GM21515 (cell line): ENCODE measurements at regions not wholly inside any gene's neighbourhood (a gene's known extent, or its start where the extent isn't known, plus 50 kb on each side); places are given as distances from the start of the nearest gene placed in this dataset.

ENCODE experiments used
- ATAC-seq: cut with Tn5 transposase; IDR thresholded peaks from one replicate; pipeline ENCODE4 v1.9.1; 2021; ENCODE audit not compliant: unreplicated experiment

DNA sequence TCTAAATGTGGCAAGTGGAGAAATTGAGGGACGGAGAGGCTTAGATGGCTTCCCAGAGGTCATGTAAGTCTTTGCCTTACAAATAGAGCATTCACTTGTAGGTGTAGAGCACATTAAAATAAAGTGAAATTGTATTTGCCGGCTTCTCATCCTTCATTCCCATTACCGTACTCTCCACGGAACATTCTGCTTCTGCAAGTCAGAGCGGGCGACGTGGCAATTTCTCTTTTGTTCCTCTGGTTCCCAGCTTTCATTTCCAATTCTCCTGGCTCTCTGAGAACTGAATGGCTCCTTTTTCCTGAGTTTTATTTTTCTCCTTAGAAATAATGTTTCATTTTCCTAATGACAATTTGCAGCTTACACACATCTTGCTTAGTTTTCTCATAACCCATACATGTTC lies 51.3 kb upstream of the PFKP start:
- ATAC-seq, result no peak

DNA sequence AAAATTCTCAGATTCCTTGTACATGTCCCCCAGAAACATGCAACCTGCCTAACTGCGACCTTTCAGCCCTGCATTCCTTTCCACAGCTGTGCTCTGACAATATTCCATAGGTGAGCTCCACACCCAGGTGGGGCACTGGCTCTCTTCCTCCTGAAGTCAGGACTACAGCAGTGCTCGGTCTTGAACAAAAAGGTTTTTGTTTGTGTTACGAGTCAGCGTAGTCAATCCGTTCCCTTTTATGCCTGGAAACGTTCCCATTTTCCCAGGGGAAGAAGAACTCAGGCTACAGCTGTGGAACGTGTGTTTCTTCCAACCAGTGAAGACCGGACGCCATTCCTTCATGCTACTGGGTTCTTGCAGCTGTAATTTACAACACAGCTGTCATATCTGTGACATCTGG lies 52.4 kb upstream of the PFKP start:
- no peak for ATAC-seq

DNA sequence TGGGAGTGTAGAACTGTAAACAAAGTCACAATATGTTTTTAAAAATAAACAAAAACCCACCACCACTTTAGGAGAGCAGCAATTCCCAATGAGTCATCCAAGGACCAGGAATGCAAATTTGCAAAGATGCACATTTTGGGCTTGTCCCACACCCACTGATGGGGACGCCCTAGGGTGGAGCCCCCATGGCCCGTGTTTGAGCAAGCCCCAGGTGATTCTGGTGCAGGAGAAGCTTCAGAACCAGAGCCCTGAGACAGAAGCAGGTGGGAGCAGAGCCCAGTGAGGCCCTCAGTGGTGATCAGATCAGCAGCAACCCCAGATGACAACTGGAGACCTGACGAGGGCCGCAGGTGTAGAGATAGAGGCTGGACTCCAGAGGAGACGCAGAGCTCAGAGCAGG lies 55.1 kb upstream of the PFKP start:
- ATAC-seq, result no peak

DNA sequence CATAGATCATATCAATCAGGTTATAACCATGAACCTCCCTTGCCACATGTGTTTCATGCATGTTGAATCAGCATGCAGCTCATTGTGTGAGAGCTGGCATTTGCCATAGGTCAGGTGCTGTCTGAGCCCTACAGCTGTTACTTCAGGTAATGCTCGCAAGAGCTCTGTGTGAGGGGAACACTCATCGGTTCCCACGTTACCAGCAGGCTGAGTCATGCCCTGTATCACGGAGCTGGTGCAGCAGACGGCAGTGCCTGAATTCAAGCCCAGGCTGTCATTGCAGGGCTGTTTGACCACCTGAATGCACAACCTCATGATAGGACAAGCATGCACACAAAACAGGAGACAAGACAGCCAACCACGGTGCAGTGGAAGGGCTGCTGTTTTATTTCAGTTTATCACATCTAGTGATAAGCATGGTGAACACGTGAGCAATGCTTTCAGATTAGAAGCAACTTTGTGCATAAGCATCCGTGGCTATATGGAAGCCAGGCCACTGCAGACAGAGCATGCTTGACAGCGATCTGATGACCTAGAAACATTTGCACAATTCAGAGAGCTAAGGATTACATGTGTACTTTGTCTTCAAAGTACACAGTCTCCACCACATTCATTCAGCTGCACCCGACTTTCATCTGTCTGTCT lies 56.4 kb upstream of the PFKP start:
- no peak for ATAC-seq

DNA sequence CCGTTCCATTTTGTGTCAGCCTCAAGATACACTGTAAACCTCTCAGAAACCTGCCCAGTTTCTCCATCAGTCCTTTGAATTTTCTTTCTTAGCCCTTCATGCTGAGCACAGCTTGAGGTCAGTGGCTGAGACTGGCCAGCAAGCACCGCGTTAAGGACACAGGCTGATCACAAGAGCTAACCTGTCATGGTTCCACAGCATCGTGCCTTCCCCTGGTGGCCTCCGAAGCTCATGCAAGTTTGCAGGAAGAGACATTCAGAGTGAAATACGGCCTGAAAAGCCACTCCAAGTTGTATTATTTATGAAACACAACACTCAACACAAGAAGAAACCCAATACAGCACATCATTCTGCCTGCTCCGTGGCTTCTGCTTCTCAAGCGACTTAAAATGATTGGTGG lies 57.0 kb upstream of the PFKP start:
- no peak for ATAC-seq

DNA sequence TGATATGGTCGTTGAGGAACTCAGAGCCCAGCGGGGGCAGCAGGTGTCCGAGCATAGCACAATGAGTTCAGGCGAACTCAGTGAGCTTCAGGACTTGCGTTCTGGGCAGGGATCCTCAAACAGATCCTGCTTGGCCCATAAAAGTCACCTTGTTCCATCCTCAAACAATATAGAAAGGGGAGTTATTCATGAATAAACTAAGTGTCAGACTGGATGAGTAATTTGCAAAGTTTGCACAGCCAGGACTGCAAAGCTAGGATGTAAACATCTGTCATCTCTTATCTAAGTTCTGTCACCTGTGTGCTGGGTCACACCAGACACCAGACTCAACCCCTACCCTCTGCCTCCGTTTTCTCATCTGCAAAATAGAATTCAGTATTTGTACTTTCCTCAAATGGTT lies 58.0 kb upstream of the PFKP start:
- no peak for ATAC-seq

DNA sequence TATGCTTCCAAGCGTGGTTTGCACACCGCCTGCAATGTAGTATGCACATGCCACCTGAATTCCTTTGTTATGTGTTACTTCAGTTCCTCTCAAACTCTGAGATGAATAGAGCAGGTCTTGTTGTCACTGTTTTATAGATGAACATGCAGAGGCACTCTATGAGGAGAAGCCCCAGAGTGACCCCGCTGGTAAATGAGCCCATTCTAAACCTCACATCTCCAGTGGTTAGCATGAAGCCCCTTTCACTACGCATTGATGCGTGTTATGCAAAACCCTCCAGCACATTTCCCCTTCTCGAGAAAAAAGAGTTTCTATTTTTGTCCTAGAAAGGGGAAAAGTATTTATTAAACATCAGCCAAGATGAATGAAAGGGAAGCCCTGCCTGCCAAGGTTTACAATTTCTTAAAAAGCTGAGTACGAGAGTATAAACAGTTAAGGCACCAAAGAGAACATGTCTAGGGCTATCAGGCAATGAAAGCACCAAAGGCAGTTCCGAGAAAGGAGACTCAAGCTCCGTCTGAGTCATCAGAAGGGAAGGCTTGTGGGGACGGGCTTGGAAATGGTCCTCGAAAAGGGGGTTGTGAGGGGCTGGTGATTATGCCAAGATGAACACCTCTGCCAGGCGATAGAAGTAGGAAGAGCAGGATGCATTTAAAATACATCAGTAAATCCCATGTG lies 58.7 kb upstream of the PFKP start:
- ATAC-seq, result no peak

DNA sequence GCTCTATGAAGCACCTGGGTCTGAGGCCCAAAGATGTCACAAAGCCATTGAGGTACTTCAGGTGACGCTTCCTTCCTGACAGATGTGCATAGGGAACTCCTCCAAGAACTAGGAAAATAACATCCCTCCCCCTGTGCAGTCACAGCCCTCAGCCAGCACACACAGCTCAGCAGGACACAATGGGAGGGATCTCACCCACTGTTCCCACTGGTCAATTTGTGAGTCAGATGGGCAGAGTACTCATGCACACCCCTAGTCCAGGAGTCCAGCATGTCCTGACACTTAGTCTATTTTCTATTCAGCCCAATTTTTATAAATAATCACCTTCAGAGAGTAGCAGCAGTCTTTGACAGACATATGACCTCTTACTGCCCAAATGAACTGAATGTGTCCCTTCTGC lies 60.7 kb upstream of the PFKP start:
- ATAC-seq, result no peak

DNA sequence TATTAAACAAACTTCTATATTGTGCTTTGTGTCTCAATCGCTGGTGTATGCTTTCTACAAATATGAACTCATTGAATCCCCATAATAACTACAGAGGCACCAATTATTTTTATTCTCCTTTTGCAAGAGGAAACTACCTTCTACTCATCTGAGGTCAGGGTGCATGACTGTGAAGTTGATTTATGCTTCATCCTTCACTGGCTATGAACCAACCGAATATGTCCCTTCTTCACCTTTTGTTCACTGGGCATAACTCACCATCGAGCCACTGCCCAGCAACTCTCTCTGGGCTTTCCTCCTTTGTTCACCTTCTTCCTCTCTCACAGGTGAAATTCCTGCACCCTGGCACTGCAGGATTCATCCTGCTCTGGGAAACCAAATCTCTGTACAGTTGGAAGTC lies 61.3 kb upstream of the PFKP start:
- no peak for ATAC-seq

DNA sequence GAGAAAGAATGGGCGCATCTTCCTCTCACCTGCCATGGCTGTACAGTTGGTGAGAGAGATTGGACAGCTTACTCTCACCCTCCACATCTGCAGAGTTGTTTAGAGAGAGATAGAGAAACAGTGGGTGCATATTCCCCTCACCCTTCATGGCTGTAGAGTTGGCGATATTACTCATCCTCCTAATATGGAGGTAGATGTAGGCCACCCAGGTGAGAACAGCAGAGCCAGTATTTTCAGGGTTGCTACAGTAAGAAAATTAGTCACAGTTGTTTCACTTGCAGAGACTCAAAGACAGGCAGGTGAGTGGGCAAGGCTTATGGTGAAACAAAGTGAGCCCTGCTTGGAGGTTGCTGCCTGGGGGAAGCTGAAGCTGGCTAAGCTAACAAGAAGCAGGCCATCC lies 65.0 kb upstream of the PFKP start:
- no peak for ATAC-seq

DNA sequence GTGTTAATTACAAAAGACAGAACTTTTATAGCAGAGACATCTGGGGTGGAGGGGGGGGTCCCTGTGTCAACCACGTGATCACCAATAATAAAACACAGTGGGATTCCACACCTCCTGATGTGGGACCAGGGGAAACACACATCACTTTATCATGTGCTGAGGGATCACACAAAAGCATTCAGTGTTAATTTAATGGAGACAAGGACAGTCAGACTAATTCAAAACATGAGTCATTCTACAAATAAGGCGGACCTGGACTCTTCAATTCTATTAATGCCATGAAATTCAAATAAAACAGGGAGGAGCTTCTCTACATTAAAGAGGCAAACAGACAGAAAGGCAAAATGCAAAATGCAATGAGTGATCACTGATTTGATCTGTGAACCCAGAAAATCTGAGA lies 67.3 kb upstream of the PFKP start:
- no peak for ATAC-seq

DNA sequence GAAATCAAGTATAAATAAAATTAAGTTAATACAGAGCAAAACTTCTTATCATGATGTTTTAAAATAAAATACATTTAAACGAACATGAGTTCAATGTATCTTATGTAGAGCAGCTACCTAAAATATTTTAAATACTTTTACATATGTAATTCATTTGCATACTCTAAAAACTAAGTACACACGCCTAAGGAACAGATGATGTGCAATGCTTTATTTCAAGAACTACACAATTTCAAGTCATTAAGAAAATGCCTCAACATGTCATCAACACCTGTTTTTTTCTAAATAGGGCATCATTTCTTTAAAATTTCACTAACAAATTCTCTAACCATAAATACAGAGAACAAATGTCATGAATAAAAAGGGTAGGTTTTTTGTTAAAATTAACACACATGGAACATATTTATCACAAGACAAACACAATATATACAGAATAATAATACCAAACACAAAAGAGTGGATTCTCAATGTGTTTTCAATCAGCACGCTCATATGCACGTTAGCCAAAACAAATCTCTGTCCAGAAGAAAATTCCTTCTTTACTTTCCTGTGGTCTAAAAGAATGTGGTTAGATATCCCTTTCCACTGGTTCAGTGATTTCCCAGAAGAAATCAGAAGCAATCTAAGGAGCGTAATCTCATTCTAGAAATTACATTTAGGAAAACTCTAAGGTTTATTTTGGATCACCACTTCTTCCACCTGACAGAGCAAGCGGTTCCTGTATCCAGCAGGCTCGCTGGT lies 73.0 kb upstream of the PFKP start:
- ATAC-seq, result no peak

DNA sequence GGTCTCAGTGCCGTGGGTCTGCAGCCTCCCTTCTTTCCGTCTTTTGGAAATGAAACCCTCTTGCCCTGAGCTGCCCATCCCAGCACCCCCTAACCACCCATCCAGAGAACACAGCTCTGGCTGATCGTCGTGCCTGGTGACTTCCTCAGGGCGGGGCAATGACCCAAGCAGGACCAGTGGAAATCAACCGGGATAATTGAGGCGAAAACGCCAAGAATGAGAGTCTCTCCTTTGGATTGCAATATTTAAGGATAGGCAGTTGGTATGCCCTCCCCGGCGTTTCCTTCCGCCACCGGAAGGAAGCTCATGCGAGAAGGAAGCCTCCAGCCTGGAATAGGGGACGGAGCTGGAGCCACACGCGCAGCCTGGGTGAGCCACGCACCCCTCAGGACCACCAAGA lies 73.7 kb upstream of the PFKP start:
- no peak for ATAC-seq

DNA sequence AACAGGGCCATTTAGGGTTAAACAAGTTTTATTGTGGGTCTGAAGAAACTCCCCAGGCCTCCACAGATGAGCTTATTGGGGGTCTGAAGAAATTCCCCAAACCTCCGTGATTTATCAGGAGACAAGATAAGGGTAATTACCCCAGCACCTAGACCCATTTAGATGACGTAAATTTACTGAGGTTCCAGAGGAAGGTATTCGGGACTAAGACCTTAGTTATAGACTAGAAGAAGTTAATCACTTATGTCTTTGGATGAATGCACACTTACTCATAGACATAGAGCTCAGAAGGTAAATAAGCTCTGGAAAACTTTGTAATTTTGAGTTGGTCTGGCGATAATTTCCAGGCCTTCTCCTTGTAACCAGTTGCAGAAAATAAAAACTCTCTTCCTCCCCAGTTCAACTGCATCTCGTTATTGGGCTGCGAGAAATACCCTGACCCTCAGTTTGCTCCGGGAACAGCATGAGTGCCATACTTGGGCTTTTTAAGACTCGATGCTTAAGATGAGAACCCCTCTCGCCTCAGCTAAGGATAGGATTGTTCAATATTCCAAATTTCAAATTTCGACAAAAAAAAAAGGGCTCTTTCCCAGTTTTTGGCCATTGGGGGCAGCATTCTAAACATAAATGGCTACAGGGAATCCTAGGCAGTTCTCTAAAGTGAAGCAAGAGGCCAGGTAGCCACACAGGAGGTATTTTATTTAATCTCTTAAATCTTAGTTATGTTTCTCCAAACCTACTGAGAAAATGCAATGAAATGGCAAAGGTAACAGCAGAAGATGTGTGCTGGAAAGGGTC lies 74.7 kb upstream of the PFKP start:
- no peak for ATAC-seq

DNA sequence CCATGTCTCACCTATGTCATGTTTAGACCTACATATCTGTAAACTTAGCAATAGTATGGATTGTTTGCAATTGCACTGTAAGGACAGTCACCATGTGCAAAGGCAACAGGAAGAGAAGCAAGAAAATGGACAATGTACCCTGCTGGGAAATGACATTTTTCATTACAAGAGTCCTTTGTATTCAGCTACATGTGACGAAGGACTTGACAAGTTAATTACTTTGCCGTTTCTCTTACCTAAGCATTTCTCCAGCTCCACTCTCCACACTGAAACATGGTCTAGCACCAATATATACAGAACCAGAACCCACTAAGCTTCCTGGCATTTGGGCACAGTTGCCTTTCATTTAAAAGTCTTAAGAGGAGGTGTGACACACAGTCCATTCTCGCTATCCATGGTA lies 76.6 kb upstream of the PFKP start:
- no peak for ATAC-seq

DNA sequence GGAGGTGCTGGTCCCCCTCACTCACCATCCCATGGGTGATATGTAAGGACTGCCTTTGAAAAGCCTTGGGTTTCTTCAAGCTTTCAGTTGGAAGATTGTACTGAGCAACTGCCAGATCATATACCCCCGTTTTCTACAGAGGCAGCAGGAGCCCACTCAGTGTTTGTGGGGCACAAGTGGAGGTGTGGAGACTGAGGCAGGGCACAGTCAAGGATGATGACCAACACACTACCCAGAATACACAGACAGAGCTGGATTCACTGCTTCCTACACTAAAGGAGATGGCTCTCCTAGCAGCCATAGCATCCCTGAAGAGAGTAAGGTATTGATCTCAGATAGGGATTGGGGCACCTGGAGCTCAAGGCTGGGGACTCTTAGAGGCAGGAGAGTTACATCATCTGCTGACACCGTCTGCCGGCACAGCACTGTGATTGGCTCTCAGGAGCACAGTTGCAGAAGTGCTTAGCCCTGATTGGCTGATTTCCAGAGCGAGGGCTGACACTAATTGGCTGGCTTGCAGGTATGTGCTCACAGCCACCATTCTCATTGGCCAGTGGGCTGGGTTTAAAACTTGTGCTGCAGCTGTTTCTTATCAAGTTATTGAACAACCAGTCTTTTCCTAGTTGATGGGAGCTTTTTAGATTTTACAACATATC lies 77.9 kb upstream of the PFKP start:
- no peak for ATAC-seq

DNA sequence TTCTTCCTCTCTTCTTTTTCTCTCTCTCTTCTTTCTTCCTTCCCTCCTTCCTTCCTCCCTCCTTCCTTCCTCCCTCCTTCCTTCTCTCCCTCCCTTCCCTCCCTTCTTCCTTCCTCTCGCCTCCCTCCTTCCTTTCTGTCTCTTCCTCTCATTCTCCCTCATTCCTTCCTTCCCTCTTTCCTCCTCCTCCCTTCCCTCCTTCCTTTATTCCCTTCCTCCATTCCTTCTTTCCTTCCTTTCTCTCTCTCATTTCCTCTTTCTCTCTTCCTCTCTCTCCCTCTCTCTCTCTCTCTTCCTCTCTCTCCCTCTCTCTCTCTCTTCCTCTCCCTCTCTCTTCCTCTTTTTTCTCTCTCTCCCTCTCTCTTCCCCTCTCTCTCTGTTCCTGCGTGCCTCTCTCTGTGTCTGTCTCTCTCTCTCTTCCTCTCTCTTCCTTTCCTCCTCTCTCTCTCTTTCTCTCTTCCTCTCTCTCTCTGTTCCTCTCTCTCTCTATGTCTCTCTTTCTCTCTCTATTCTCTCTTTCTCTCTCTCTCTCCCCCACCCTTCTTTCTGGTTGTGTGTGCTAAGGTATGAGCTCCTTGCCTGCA lies 80.1 kb upstream of the PFKP start:
- no peak for ATAC-seq

DNA sequence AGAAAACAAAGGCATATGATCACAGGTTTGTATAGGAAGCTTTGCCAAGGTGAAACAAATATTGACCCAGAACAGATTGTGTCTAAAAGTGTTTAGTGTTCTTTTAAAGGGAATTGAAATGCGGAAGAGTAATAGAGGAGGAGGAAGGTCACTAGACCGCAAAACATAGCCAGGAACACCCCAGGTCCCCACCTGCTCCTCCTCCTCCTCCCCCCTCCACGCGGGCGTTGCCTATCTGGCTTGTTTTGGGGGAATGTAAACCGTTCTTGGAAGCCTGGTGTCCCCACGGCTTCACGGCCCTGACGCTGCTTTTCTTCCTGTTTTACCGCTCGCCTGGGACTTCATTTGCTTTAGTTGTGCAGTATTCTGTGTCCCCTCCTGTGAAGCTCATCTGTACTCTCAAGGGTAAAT lies 81.0 kb upstream of the PFKP start:
- peak; percentile 53 for ATAC-seq

DNA sequence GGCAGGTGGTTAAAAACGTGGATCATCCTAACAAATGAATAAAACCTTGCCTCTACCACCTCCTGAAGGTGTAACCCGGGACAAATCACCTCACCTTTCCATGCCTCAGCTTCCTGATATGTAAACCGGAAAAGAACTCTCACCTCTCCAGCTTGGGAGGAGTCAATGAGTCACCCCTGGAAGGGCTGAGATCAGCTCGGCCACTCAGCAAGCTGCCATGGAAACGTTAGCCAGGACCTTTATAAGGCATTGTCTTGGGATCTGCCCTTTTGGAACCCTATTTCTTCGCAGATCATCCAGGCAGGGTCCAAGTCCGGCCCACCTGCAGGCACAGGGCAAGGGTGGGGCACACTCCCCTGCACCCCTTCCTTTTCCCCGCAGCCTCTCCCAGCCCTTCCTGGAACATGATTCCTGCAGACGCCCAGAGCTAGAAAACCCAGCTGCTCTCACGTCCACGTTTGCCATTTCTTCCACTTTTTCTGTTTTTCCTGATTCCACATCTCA lies 81.6 kb upstream of the PFKP start:
- ATAC-seq, result no peak

DNA sequence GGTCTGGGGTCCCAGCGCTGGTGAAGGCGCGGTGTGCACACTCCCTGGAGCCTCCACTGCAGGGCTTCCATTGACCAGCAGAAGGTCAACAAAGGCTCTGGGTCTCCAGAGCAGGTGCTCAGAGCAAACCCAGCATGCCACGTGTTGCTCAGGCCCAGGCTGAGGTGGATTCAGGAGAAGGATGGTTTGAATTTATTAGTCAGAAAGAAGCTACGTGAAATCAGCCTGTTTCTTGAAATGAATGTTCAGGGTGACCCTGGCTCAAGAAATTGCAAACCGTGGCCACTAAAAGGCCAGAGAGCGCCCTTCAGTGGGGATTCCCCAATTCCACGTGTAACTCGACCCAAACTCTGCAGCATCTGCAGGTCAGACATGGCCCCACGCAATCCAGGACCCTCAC lies 82.7 kb upstream of the PFKP start:
- ATAC-seq, result no peak

DNA sequence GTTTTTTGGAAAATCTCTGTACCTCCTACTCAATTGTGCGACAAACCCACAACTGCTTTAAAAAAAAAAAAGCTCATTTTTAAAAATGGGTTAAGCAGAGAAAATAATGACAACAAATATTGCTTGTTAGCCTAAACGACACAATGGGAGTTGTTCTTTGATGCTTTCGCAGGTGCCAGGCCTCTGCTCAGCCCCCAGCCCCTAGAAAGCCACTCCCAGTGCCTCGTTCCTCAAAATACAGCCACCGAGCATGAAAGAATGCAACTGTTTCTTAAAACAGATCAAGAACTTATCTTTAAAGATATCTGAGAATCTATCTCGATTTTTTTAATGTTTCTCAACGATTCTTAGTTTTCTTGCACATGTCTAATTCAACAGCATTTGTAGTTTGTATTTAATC lies 85.2 kb upstream of the PFKP start:
- ATAC-seq, result no peak
